ENCODE measurements at regions not wholly inside any gene's neighbourhood (a gene's known extent, or its start where the extent isn't known, plus 50 kb on each side); places are given as distances from the start of the nearest gene placed in this dataset.

GRCh38 chr13:93145199-93145598 is 81.4 kb upstream of the GPC6 start:
- H3K79me1 ChIP-seq (ENCODE audit: low read depth, low read length), result no peaks in the 10 kb centered on the region
- H2AK5ac ChIP-seq (ENCODE audit: low read depth, low read length), result no peak overlapping the region
- no peak for DNase-seq (ENCODE audit: low read depth in 1 of 2, low spot score in 2 of 2)
- H4K5ac ChIP-seq (ENCODE audit: insufficient read length, low read depth, low read length), result no peak overlapping the region
- no peak overlapping the region for H2BK20ac ChIP-seq (ENCODE audit: low read length)
- no peak overlapping the region for H3K18ac ChIP-seq (ENCODE audit: extremely low read depth, low read length)
- H3K27ac ChIP-seq (ENCODE audit: low read depth, low read length), result no peak overlapping the region; the same call in 1 of the 2 replicates
- WGBS, 2 experiments (ENCODE audit: extremely low coverage in 1 of 2, insufficient coverage in 1 of 2, insufficient read length in 1 of 2, insufficient replicate concordance in 2 of 2, low coverage in 1 of 2, low lambda C conversion rate in 2 of 2, missing lambda C conversion rate in 1 of 2), result 27% methylated on average over 2 of the region's 2 CpGs; no CpG with 5 or more reads in 1 of the 2 experiments
- no peak overlapping the region; the same call in 1 of the 2 replicates for H2BK12ac ChIP-seq (ENCODE audit: low read depth, low read length)
- H3K79me2 ChIP-seq (ENCODE audit: control insufficient read depth in 1 of 2, insufficient read depth in 2 of 2, low read length in 2 of 2), result no peaks in the 10 kb centered on the region
- H4K8ac ChIP-seq (ENCODE audit: extremely low read depth, insufficient read depth, low read length), result no peak overlapping the region
- no peak overlapping the region for H3K4ac ChIP-seq (replicated peaks; ENCODE audit: insufficient read length, low read depth, low read length)
- CTCF ChIA-PET (ENCODE audit: partially characterized antibody), result no interaction called here
- POLR2A ChIA-PET (ENCODE audit: partially characterized antibody), result no interaction called here
- peak; percentile 72 for FAIRE-seq
- H4K20me1 ChIP-seq (replicated peaks in 1 of 2; ENCODE audit: control insufficient read depth in 1 of 2, insufficient read depth in 2 of 2, low read length in 2 of 2), result no peaks in the 10 kb centered on the region
- no peak overlapping the region; a peak in 1 of 8 replicates for H3K4me3 ChIP-seq (ENCODE audit: extremely low read depth in 1 of 4, insufficient read depth in 2 of 4, low read depth in 3 of 4, low read length in 4 of 4)
- H3K4me1 ChIP-seq (replicated peaks in 1 of 4; ENCODE audit: control insufficient read depth in 3 of 4, insufficient read depth in 4 of 4, low read length in 3 of 4), result peaks cover 0 to 5% (median 1%) of the 10 kb centered on the region in 4 experiments; a peak in 4 of 7 replicates
- no peak overlapping the region for H3K9ac ChIP-seq (replicated peaks in 1 of 4; ENCODE audit: extremely low read depth in 1 of 4, low read depth in 3 of 4, low read length in 3 of 4)
- H4K91ac ChIP-seq (replicated peaks; ENCODE audit: insufficient read length, low read length), result no peak overlapping the region
- TF ChIP-seq POU5F1 (IDR thresholded peaks at IDR 0.05; ENCODE audit: low read depth, low read length) (no peak), EGR1 (IDR thresholded peaks at IDR 0.05; ENCODE audit: borderline replicate concordance, low read depth, low read length) (no peak), TAF7 (optimal IDR thresholded peaks at IDR 0.05; ENCODE audit: borderline replicate concordance, low read depth, low read length) (no peak), CHD2 (IDR thresholded peaks at IDR 0.05; ENCODE audit: low read length) (no peak), YY1 (IDR thresholded peaks at IDR 0.05; ENCODE audit: low read depth, low read length) (0 out of 2 replicates have a peak, but pooled peaks have one; percentile 10)
- no peak overlapping the region for H2BK5ac ChIP-seq (ENCODE audit: low read depth, low read length)
- no peaks in the 10 kb centered on the region for H3K9me3 ChIP-seq (ENCODE audit: insufficient read depth in 2 of 2, low read depth in 1 of 2, low read length in 1 of 2)
- H3K36me3 ChIP-seq (ENCODE audit: control insufficient read depth in 2 of 4, insufficient read depth in 4 of 4, low read length in 3 of 4), result no peaks in the 10 kb centered on the region
- no peak overlapping the region for H2BK120ac ChIP-seq (replicated peaks; ENCODE audit: low read depth, low read length)
- H3K56ac ChIP-seq (replicated peaks; ENCODE audit: insufficient read length, low read depth, low read length), result no peak overlapping the region
- peak overlapping the region; percentile 13 to 22; a peak in 1 of 4 replicates for H3K4me2 ChIP-seq (ENCODE audit: insufficient read depth in 1 of 2, low read depth in 2 of 2, low read length in 2 of 2)
- no peaks in the 10 kb centered on the region for H3K23me2 ChIP-seq (ENCODE audit: low read depth, low read length)
- peak overlapping the region; percentile 86 for H2AFZ ChIP-seq (ENCODE audit: low read length)
- H3K27me3 ChIP-seq (replicated peaks in 1 of 4; ENCODE audit: control insufficient read depth in 3 of 4, extremely low read depth in 1 of 4, insufficient read depth in 3 of 4, low read length in 3 of 4), result no peaks in the 10 kb centered on the region
- H3K14ac ChIP-seq (ENCODE audit: insufficient read length), result no peak overlapping the region
- H3K23ac ChIP-seq (ENCODE audit: insufficient read length), result no peak overlapping the region
- H2BK15ac ChIP-seq (ENCODE audit: low read length), result no peak overlapping the region
